Heart right ventricle (tissue), 16 donors: ENCODE measurements at regions not wholly inside any gene's neighbourhood (a gene's known extent, or its start where the extent isn't known, plus 50 kb on each side); places are given as distances from the start of the nearest gene placed in this dataset.

Source experiments
- ATAC-seq, 8 donors: fragments of 200-7000 bp; cut with Tn5 transposase; one replicate each; pipeline ENCODE4 v1.9.1; 2020; ENCODE audit warnings: mild to moderate bottlenecking in 8 of 8, moderate library complexity in 8 of 8, moderate number of reproducible peaks in 1 of 8
- DNase-seq, 2 donors: peaks; one replicate each; pipeline ENCODE4 v3.0.0-alpha.2; 2020
- H3K27ac ChIP-seq, 10 donors: fragments of 200-600 bp; sonication (generic) in 2 of 10; one replicate each; pipeline versions ENCODE4 v1.5.0 to v1.8.0; 2020 to 2022; ENCODE audit warnings: mild to moderate bottlenecking in 3 of 10
- H3K27me3 ChIP-seq, 7 donors: fragments of 200-600 bp; one replicate each; pipeline ENCODE4 v1.8.0; 2021 to 2022; ENCODE audit warnings: mild to moderate bottlenecking in 2 of 7
- H3K36me3 ChIP-seq, 9 donors: fragments of 200-600 bp; sonication (generic) in 1 of 9; one replicate each; pipeline versions ENCODE4 v1.5.0 to v1.8.0; 2020 to 2022; ENCODE audit warnings: mild to moderate bottlenecking in 2 of 9
- H3K4me1 ChIP-seq, 9 donors: fragments of 200-600 bp; sonication (generic) in 1 of 9; one replicate each; pipeline versions ENCODE4 v1.5.0 to v1.8.0; 2020 to 2022; ENCODE audit warnings: mild to moderate bottlenecking in 4 of 9
- H3K4me3 ChIP-seq, 10 donors: fragments of 200-600 bp; sonication (generic) in 2 of 10; one replicate each; pipeline versions ENCODE4 v1.5.0 to v1.8.0; 2020 to 2022; ENCODE audit warnings: mild to moderate bottlenecking in 7 of 10, moderate library complexity in 2 of 10
- H3K9me3 ChIP-seq, 11 donors: fragments of 200-600 bp in 10 of 11; sonication (generic) in 2 of 11; one replicate each; pipeline versions ENCODE4 v1.5.0 to v1.8.0; 2013 to 2022; ENCODE audit warnings: mild to moderate bottlenecking in 2 of 11, control low read depth in 1 of 11, moderate library complexity in 1 of 11
- WGBS, 2 donors: extraction: QIAGEN DNeasy Blood & Tissue Kit; methylation state at CpG; one replicate each; pipeline ENCODE4 v1.1.7; 2013; ENCODE audit warnings: inconsistent platforms in 1 of 2; 5-methylcytosine and 5-hydroxymethylcytosine counted together
- intact Hi-C, 10 donors: fragments of 100-400 bp; cut with DNase I; formaldehyde crosslinking; loops; one replicate each; pipeline versions ENCODE4 v1.11.1 to v1.14.2; 2022
- TF ChIP-seq, protein P1 (sequence below), 9 donors: fragments of 200-600 bp; sonication (generic) in 2 of 9; IDR thresholded peaks; one replicate each; pipeline versions ENCODE4 v1.5.0 to v1.8.0; 2021 to 2022; ENCODE audit warnings: antibody characterized with exemption in 9 of 9, mild to moderate bottlenecking in 5 of 9, moderate library complexity in 1 of 9
- donor health status: Arrhythmogenic right ventricular cardiomyopathy.
- donor health status: ischemic (EF 13 %, LVEDD 7.1; RV severe dilation, severe dysfunction).
- donor health status: healthy with polysubstance abuse.
- donor health status: DM: no; HTN: yes; CAD: no.
- donor health status: DM: no; HTN: no; CAD: no.
- donor health status: ischemic (EF 25% LVEDD 6.9; RV normal size, moderate dysfunction).
- donor health status: ischemic (EF 25% LVEDD 5.7; RV mildly dilated, moderate dysfunction).
- donor health status: healthy.
- donor health status: DM: yes; HTN: yes; CAD: no.
- donor health status: Ischemic cardiomyopathy.
- donor health status: ischemic (EF 35%, LVEDD 5.7; RV mildly dilated, moderate dysfunction).
- donor health status: nonischemic (EF 11% LVEDD 7.7; RV severe dilation, severe dysfunction).
- donor health status: DM: yes; HTN: yes; CAD: no.
- donor health status: PGD.
- donor health status: ischemic (EF 29% LVEDD 5.4; RV normal size, mild dysfunction).
- donor health status: nonischemic (EF 23%, LVEDD 6.1; RV moderate dilation, normal function).

DNA sequence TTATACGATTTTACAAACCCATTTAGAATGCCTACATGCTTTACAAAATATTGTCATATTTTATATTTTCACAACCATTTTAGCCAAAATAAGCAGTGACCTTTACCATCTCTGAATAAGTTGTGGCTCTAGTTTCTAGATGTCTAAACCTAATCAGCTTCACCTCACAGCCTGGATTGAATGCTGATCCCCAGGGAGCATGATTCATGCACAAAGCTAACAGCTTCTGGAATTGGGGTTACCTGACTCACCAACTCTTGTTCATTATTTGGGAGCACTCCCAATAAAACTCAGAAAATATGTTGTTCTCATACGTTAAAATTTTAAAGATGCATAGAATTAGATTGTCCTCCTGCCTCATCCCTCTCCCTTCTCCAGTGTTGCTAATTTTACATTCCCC is 611.7 kb upstream of the NETO1 start:
- intact Hi-C loops = no loop called here
- Histone ChIP-seq H3K4me3 (no peak overlapping the region), H3K9me3 (no peaks in the 10 kb centered on the region), H3K27me3 (no peaks in the 10 kb centered on the region), H3K4me1 (no peaks in the 10 kb centered on the region), H3K36me3 (no peaks in the 10 kb centered on the region), H3K27ac (no peak overlapping the region)
- TF ChIP-seq, protein P1, sequence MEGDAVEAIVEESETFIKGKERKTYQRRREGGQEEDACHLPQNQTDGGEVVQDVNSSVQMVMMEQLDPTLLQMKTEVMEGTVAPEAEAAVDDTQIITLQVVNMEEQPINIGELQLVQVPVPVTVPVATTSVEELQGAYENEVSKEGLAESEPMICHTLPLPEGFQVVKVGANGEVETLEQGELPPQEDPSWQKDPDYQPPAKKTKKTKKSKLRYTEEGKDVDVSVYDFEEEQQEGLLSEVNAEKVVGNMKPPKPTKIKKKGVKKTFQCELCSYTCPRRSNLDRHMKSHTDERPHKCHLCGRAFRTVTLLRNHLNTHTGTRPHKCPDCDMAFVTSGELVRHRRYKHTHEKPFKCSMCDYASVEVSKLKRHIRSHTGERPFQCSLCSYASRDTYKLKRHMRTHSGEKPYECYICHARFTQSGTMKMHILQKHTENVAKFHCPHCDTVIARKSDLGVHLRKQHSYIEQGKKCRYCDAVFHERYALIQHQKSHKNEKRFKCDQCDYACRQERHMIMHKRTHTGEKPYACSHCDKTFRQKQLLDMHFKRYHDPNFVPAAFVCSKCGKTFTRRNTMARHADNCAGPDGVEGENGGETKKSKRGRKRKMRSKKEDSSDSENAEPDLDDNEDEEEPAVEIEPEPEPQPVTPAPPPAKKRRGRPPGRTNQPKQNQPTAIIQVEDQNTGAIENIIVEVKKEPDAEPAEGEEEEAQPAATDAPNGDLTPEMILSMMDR (IDR thresholded peaks at IDR 0.05) = no peak
- WGBS, 2 donors = 71 to 74% methylated on average over 2 of the region's 2 CpGs
- DNase-seq (no peak), ATAC-seq (no peak)

DNA sequence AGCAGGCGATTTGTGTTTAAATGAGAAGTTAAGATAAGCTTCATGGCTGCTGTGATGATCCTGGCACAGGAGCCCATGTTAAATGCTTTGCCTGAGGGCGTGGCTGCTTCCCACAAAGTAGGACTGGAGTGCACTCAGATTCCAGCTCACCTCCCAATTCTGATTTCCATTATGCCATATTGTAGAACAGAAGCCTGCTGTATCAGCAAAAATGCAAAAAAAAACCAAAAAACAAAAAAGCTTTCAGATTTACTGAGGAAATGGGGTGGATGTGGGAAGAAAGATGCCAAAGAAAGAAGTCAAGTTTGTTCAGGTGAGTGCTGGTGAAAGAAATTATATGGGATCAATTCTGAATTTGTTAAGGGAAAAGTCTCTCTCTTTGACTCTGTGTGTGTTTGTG is 610.4 kb upstream of the NETO1 start:
- DNase-seq (no peak), ATAC-seq (no peak)
- Histone ChIP-seq H3K4me1 (no peaks in the 10 kb centered on the region), H3K36me3 (no peaks in the 10 kb centered on the region), H3K27me3 (no peaks in the 10 kb centered on the region), H3K9me3 (peaks cover 0 to 2% (median 0%) of the 10 kb centered on the region in 11 donors), H3K27ac (no peak overlapping the region), H3K4me3 (no peak overlapping the region)
- TF ChIP-seq, protein P1 (IDR thresholded peaks at IDR 0.05) = no peak
- 89% methylated on average over 2 of the region's 2 CpGs for WGBS, 2 donors
- intact Hi-C loops = no loop called here

DNA sequence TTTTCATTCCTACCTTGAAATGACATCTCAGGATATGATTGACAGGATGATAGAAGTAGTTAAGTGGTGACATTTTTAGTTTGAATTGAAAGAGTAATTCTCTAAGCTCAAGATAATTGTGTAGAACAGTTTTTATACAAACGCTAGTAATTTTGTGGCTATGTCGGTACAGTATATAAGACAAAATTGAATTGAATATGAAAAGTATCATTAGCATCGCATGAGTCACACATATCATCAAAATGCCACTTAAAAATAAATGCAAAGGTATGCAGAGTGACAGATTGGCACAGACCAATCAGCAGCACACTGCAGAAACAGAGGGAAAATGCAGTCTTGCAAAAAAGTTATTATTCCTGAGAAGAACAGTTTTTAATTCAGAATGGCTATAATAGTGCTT is 608.2 kb upstream of the NETO1 start:
- Histone ChIP-seq H3K9me3 (peaks cover 0 to 8% (median 0%) of the 10 kb centered on the region in 11 donors), H3K27me3 (no peaks in the 10 kb centered on the region), H3K36me3 (no peaks in the 10 kb centered on the region), H3K4me1 (no peaks in the 10 kb centered on the region), H3K27ac (no peak overlapping the region), H3K4me3 (no peak overlapping the region)
- no peak for DNase-seq
- no peak for ATAC-seq
- TF ChIP-seq, protein P1 (IDR thresholded peaks at IDR 0.05) = no peak
- intact Hi-C loops = no loop called here
- WGBS, 2 donors = 81 to 86% methylated on average over 3 of the region's 3 CpGs

DNA sequence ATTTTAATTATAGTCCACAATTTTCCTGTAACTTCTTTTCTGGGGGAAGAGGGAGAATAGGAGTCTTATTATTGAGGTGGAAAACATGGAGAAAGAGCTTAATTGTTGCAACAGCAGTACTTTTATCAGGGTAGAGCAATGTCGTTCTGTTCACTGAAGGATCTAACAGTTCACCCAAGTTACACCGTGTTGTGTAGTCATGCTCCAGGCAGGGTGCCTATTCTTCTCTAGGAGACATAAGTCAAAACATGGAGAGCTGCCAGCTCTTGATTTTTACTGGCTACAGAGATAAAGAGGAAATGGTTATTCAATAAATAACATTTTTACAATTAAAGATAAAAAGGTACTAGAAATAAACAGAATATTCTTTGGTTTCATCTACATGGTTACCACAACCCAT is 594.3 kb upstream of the NETO1 start:
- H3K27me3 ChIP-seq = no peaks in the 10 kb centered on the region
- TF ChIP-seq, protein P1 (IDR thresholded peaks at IDR 0.05) = no peak
- no peak overlapping the region for H3K4me3 ChIP-seq
- H3K9me3 ChIP-seq = no peaks in the 10 kb centered on the region
- H3K27ac ChIP-seq = peak overlapping the region in 5 of 10 donors; percentile 11 to 68 (median 28)
- no peaks in the 10 kb centered on the region for H3K36me3 ChIP-seq
- DNase-seq (peak in 1 of 2 donors; percentile 15), ATAC-seq (peak in 3 of 8 donors; percentile 42 to 77 (median 61))
- H3K4me1 ChIP-seq = peaks cover 0 to 20% (median 9%) of the 10 kb centered on the region in 9 donors
- 3 to 14% methylated on average over 2 of the region's 2 CpGs for WGBS, 2 donors
- intact Hi-C loops = no loop called here

DNA sequence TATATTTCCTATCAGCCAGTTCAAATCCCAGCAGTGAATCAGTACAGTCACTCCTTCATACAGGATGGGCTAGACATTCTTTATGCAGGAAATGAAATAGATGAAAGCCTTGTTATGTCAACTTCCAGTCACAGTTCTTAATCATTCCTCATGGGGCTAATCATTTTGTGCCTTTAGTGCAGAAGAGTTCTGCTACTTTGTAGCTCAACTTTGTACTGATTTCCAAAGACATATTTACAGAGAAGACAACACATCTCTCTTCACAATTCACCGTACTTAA is 593.9 kb upstream of the NETO1 start:
- Histone ChIP-seq H3K9me3 (no peaks in the 10 kb centered on the region), H3K27me3 (no peaks in the 10 kb centered on the region), H3K27ac (peak overlapping the region in 5 of 10 donors; percentile 11 to 68 (median 28)), H3K36me3 (no peaks in the 10 kb centered on the region), H3K4me1 (peaks cover 0 to 20% (median 9%) of the 10 kb centered on the region in 9 donors), H3K4me3 (no peak overlapping the region)
- TF ChIP-seq, protein P1 (IDR thresholded peaks at IDR 0.05) = no peak
- intact Hi-C loops = no loop called here
- ATAC-seq (no peak), DNase-seq (no peak)
- WGBS, 2 donors = 59 to 65% methylated on average over 1 of the region's 1 CpG
